ENCODE measurements at regions not wholly inside any gene's neighbourhood (a gene's known extent, or its start where the extent isn't known, plus 50 kb on each side); places are given as distances from the start of the nearest gene placed in this dataset.

- DNase-seq: peak in 53 of 56 donors; percentile 29 to 91 (median 78)
Measured at GRCh38 chr1:175865041-175865766, 121.8 kb upstream of the TNR start.

DNA sequence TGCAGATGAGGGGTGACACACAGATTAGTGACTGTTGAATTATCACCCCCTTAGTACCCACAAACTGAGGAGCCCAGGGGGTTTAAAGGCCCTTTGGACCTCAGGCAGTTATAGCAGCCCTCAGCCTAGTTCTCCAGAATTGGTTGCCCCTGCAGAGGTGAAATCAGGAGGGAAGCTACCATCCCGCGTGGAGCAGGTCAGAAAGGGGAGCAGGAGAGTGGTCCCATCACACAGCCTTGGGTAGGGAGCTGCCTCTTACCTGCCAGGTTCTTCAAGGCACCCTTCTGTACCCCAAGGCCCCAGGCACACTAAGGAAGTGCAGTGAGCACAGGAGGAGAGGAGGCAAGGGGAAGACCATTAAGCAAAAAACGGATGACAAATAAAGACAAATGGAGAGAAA, 121.2 kb upstream of the TNR start:
- peak in 1 of 56 donors; percentile 42 for DNase-seq

GRCh38 chr1:175864183-175864582, 120.8 kb upstream of the TNR start:
- DNase-seq: peak in 1 of 56 donors; percentile 58

DNA sequence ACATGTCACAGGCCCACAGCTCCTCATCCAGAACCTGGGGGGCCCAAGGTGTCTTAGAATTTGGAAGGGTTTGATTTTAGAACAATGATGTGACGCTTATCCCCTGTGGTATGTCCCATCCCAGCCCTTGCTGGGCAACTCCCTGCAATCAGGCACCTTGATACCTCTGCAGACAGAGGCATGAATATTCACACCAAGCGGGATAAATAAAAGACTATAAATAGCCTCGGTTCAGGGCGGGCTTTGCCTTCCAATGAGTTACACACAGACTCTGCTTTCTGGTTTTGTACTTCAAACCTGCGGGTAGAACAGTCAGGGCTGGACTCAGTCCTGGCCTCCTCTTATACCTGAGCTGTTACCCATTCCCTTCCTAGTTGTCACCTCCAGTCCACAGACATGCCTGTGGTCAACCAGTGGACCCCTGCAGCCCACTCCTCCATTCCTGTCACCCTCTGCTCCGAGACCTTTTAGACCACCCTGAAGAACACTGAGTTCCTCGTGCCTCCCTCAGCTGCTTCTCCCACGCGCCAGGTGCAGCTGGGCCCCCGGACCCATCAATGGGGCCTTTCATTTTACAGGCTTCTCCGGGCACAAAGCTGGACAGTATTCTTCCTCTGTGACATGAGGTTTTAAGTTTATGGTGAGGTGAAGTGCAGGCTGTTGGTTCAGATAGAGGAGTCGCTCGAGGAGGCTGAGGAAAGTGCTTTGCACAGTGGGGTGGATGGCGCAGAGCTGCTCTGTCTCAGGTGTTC, 120.1 kb upstream of the TNR start:
- peak in 31 of 56 donors; percentile 16 to 65 (median 38) for DNase-seq

DNA sequence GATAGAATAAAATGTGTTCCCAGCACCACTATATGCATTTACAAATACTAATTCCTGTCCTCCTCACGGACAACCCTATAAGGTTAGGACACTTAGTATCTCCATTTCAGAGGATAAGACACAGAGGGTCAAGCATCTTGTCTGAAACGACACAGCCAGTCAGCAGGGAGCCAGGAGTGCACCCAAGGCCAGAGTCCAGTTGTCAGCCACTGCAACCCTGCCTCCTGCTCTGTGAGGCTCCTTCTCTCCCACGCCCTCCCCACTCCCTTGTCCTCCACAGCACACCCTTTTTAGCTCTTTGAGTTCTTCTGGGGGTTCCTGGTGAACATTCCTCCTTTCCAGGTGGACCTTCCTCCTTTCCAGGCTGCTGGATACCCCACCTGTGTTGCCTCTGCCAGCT, 119.0 kb upstream of the TNR start:
- DNase-seq: no peak

DNA sequence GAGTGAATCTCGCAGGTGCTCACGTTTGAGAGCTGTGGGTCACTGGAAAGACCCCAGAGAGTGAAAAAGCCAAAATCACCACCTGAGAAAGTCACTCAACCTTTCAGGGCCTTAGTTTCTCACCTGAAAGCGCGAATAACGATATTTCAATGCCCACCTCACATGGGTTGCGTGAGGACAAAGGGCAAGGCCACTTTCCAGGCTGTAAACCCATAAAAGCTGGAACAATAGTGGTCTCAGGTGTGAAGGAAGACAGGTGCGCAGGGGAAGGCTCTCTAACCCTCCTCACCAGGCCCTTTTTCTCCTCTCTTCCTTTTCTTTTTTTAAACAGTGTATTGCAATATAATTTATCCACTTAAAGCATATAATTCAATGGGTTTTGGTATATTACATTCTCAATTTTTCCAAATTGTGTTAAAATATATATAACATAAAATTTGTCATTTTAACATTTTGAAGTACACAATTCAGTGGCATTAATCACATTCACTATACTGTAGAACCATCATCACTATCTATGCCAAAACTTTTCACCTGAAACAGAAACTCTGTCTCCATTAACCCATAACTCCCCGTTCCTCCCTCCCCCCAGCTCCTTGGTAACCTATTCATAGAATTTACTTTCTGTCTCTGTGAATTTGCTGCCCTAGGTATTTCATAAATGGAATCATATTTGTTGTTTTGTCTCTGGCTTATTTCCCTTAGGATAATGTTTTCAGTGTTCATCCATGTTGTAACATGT, 118.4 kb upstream of the TNR start:
- no peak for DNase-seq

GRCh38 chr1:175857756-175858155, 114.4 kb upstream of the TNR start:
- peak in 37 of 56 donors; percentile 14 to 70 (median 47) for DNase-seq

DNA sequence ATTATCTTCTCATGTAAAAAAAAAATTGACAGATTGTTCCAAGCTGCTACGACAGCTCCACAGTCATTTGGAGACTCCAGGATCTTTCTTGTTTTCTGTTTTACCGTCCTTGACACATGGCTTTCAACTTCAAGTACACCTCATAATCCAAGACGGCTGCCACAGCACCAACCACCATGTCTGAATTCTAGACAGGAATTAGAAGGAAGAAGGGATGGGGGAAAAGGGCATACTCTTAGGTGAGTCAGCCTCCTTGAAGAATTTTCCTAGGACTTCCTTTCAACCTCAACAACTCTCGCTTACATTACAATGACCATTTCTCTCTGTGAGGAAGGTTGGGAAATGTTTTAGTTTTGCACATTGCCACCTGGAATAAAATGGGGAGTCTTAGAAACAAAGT, 110.3 kb upstream of the TNR start:
- DNase-seq: no peak

DNA sequence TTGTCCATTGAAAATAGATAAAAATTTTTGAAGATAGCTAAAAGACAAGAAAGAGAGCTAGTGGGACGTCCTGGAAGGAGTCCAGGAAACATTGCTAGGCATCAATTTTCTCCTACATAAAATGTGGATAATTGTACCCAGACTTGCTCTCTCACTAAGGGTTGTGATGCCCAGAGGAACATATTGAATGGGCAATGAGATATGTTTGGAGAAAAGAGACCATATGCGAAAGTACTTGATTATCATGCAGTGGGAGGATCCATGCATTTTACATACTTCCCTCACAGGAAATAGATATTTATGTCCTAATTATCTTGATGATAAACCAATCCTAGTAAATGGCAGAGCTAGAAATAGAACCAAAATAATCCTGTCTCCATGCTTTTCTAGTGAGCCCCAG, 108.4 kb upstream of the TNR start:
- no peak for DNase-seq

DNA sequence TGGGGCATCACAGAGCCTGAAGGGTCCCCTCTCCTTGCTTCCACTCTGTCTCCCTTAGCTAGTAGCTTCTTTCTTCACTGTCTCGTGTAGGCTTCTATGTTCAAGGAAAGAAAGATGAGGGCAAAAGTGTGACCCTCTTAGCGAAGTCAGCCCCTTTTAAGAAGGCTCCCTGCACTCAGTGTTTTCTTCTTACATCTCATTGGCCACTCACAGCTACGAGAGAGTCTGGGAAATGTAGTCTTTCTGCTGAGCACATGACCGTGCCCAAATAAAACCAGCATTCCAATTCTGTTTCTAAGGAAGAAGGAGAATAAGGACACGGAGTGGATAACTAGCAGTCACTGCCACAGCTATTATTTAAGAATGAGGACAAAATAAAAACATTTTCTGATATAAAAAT, 104.9 kb upstream of the TNR start:
- peak in 2 of 56 donors; percentile 9 to 22 for DNase-seq

GRCh38 chr1:175845985-175846384, 102.6 kb upstream of the TNR start:
- DNase-seq: no peak

DNA sequence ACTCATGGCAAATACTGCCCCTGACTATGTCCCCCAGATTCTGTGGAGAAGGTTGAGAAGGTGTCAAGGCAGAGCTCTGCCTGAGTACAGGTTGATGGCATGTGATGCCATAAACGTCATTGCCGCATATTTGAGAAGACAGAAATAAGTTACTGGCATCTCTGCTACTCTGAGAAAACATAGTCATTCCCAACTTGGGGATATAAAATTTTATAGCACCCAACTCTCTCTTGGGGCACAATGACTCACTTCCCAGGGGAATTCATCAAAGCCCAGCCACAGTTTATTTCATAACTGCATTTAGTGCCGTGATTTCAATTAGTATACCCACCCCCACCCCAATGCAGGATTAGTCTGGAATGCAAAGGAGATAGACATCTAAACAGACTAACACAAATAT, 101.9 kb upstream of the TNR start:
- no peak for DNase-seq

GRCh38 chr1:175844877-175845276, 101.5 kb upstream of the TNR start:
- DNase-seq: no peak

DNA sequence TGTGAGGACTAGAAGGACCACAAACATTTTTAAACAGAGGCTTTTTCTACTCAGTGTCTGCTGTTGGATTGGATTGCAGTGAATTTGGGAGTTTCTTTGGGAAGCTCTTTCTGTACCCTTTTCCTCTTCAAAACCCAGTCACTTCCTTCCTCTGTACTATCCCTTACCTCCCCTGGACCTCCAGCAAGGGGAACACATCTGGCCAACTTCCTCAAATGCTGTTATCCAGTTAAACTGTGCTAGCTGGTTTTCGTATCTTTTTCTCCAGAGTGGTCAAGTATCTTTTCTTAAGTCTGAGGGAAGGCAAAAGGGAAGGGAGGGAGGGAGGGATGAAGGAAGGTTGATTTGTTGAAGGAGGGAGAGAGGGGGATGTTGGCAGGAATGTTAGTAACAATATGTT, 99.2 kb upstream of the TNR start:
- no peak for DNase-seq

- no peak for DNase-seq
Measured at GRCh38 chr1:175841738-175842187, 98.4 kb upstream of the TNR start.

DNA sequence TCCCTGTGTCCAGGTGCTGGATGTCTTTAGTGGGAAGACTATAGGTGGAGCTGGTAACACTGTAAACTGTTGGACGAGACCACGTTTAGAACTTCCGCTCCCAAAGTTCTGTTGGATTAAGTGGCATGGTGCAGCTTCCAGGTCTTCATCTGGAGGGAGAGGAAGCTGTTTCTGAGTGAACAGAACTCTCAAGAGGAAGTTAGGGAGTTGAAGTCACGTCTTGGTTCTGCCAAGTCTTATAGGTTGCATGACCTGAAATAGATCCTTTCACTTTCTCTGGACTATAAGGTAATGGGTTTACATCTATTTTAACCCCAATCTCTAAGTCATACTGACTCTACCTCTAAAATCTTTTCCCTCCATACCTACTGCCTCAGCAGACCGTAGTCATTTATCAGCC, 97.4 kb upstream of the TNR start:
- DNase-seq: no peak

DNA sequence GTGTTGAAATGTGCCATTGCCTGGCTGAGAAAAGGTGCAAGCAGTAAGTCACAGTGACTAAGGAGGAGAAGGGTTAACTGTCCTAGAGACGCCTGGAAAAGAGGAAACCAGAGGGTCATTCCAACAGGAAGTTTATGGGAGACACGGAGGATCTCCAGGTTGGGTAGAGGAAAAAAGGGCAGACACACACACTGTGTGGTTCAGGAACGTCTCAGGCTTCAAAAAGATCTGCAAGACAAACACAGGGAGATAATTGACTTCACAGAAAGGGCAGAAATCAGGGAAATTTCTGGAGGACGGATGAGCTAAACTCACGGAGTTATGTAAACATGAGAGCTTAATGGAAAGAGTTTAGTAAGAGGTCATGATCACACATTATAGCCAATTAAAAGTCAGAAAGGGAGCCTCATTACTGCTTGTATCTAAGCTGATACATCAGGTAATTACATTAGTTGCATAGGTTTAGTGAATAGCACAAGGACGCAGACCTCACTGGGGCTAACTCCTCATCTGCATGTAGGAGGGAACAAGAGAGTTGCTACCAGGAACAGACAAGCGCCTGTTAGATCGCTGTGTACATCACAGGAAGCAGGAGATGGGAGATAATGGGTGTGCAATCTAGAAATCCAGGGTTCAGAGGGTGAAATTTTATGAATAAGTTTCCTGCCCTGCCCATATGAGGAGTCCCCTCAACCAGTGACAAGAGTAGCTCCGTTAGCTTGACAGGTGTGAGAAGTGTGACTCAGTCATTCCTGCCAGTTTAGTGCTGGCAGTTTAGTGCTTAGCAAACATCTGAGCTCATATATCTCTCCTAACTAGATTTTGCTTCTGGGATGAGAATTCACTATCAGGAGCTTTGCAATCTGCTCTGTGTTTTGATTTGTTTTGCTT, 96.6 kb upstream of the TNR start:
- no peak for DNase-seq

DNA sequence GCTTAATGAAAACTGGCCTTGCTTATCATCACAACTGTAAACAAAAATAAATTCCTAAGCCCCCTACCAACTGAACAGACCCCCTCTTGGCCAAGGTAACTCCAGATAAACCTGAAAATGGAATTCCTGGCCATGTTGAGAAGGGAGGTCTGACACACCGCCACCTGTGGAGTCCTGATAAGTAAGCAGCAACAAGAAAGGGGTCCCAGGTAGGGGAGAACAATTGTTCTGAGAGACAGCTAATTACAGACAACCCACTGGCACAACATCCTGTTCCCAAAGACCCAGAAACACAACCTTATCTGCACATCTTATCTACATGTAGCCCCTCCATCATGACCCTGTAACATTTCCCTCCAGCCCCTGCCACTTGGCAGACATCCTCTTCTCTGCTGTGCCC, 91.2 kb upstream of the TNR start:
- DNase-seq: no peak

DNA sequence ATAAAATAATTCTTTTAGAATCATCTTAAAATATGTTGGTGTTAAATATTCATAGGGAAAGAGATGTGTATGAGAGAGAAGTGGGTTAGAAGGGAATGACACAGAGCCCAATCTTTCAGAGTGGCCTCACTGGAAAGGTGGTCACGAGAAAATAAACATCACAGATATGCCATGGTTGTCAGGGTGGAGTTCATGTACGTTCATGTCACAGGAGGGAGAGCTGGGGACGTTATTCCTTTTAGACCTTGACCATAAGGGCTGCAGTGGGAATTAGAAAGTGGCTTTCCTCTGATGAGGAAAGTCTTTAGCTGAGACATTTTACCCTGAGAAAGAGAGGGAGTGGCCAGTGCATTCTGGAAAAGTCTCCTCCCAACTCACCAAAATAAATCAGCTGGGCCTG, 90.6 kb upstream of the TNR start:
- DNase-seq: no peak

GRCh38 chr1:175833502-175833901, 90.1 kb upstream of the TNR start:
- no peak for DNase-seq

DNA sequence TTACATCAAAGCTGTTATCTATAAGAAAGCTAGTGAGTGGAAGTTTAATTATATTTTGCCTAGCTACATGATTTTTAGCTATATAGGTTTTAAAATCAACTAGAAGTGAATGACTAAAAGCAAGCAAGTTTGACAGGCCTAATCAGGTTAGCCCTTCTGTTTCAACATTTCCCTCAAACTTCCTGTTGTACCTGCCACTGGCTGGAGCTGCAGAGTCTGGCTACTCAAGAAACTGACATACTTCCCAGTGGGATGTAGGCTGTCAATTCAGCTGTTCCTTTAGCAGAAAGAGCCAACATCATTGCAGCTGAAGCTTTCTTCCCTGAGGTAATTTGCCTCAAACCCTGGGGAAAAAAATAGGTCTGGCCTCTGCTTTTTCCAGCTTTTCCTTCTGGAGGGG, 87.1 kb upstream of the TNR start:
- no peak for DNase-seq
